IMR-90 (cell line): ENCODE measurements at regions not wholly inside any gene's neighbourhood (a gene's known extent, or its start where the extent isn't known, plus 50 kb on each side); places are given as distances from the start of the nearest gene placed in this dataset.

ENCODE experiments used
- ATAC-seq: fragments of 200-7000 bp; cut with Tn5 transposase; 2 replicates; pipeline ENCODE4 v1.9.1; 2020; ENCODE audit warnings: low read depth, mild to moderate bottlenecking, moderate library complexity
- BruUV-seq: library from RNA; stranded (reverse); fragments of 400-500 nt; replicated peaks from 2 replicates; lab custom pipeline; 2021; lab: Mats Ljungman, UMichigan
- CTCF ChIA-PET: fragments of 300-600 bp; formaldehyde crosslinking; extraction: SDS; loops from one replicate; lab custom pipeline; 2021; ENCODE audit warnings: antibody characterized with exemption; lab: Yijun Ruan, JAX
- POLR2A ChIA-PET: fragments of 300-600 bp; sonication (Branson Sonifier 250); formaldehyde crosslinking; loops from one replicate; lab custom pipeline; 2022; ENCODE audit warnings: antibody characterized with exemption; ENCODE audit not compliant: unreplicated experiment; lab: Charles Lee
- DNase-seq: peaks from one replicate; pipeline ENCODE4 v3.0.0; 2013
- H2AFZ ChIP-seq: replicated peaks from 2 replicates; pipeline ENCODE3; 2013; ENCODE audit warnings: low read length, mild to moderate bottlenecking; ENCODE audit not compliant: poor library complexity
- H2AK5ac ChIP-seq: 2 replicates; pipeline ENCODE4 v1.6.1; 2013; ENCODE audit warnings: low read depth, low read length, inconsistent platforms
- H2AK9ac ChIP-seq: replicated peaks from 2 replicates; pipeline ENCODE3; 2013; ENCODE audit warnings: mild to moderate bottlenecking, low read depth, low read length, moderate library complexity; ENCODE audit not compliant: poor library complexity
- H2BK120ac ChIP-seq: 2 replicates; pipeline ENCODE4 v1.6.1; 2013; ENCODE audit warnings: low read depth, low read length, inconsistent platforms
- H2BK15ac ChIP-seq: 3 replicates; pipeline ENCODE4 v1.6.1; 2013; ENCODE audit warnings: low read depth, low read length, inconsistent platforms
- H2BK20ac ChIP-seq: 2 replicates; pipeline ENCODE4 v1.6.1; 2013; ENCODE audit warnings: low read depth, mild to moderate bottlenecking, inconsistent platforms, low read length, moderate library complexity
- H2BK5ac ChIP-seq: 2 replicates; pipeline ENCODE4 v1.6.1; 2013; ENCODE audit warnings: mild to moderate bottlenecking, low read depth, low read length, inconsistent platforms; ENCODE audit not compliant: poor library complexity, severe bottlenecking
- H3K14ac ChIP-seq: replicated peaks from 2 replicates; pipeline ENCODE4 v1.6.1; 2013; ENCODE audit warnings: low read depth, low read length, inconsistent platforms
- H3K18ac ChIP-seq: 2 replicates; pipeline ENCODE4 v1.6.1; 2013; ENCODE audit warnings: low read depth, low read length, control low read depth
- H3K23ac ChIP-seq: 2 replicates; pipeline ENCODE4 v1.6.1; 2013; ENCODE audit warnings: low read depth, low read length, inconsistent platforms
- H3K27ac ChIP-seq: 2 replicates; pipeline ENCODE4 v1.5.1; 2013; ENCODE audit warnings: mild to moderate bottlenecking, control low read depth, low read length; ENCODE audit not compliant: insufficient read depth
- H3K27me3 ChIP-seq: 2 replicates; pipeline ENCODE4 v1.6.1; 2013; ENCODE audit warnings: low read length; ENCODE audit not compliant: control insufficient read depth, insufficient read depth
- H3K36me3 ChIP-seq: 2 replicates; pipeline ENCODE4 v1.6.1; 2013; ENCODE audit warnings: low read length, mixed read lengths; ENCODE audit not compliant: control insufficient read depth, insufficient read depth
- H3K4ac ChIP-seq: 2 replicates; pipeline ENCODE4 v1.6.1; 2013; ENCODE audit warnings: low read depth, low read length, inconsistent platforms
- H3K4me1 ChIP-seq: 2 replicates; pipeline ENCODE4 v1.6.1; 2013; ENCODE audit warnings: low read length, mixed read lengths; ENCODE audit not compliant: control insufficient read depth, insufficient read depth
- H3K4me2 ChIP-seq: 2 replicates; pipeline ENCODE4 v1.6.1; 2013; ENCODE audit warnings: low read depth, mild to moderate bottlenecking, control low read depth, low read length, moderate library complexity
- H3K4me3 ChIP-seq: 2 replicates; pipeline ENCODE4 v1.5.1; 2013; ENCODE audit warnings: low read depth, mild to moderate bottlenecking, control low read depth, low read length, moderate library complexity; ENCODE audit not compliant: insufficient read depth
- H3K56ac ChIP-seq: 2 replicates; pipeline ENCODE4 v1.6.1; 2013; ENCODE audit warnings: low read length, inconsistent platforms; ENCODE audit not compliant: insufficient read depth; ENCODE audit errors: extremely low read depth
- H3K79me1 ChIP-seq, 2 experiments: 2 replicates each; pipeline ENCODE4 v1.6.1; 2013; ENCODE audit warnings: low read length in 2 of 2, inconsistent platforms in 1 of 2, low read depth in 1 of 2
- H3K9ac ChIP-seq: 2 replicates; pipeline ENCODE4 v1.6.1; 2013; ENCODE audit warnings: low read depth, low read length, control low read depth
- H3K9me1 ChIP-seq: 2 replicates; pipeline ENCODE4 v1.6.1; 2013; ENCODE audit warnings: low read length, inconsistent platforms; ENCODE audit not compliant: insufficient read depth
- H3K9me3 ChIP-seq: 2 replicates; pipeline ENCODE4 v1.6.1; 2013; ENCODE audit warnings: low read length; ENCODE audit not compliant: control insufficient read depth, insufficient read depth
- H4K20me1 ChIP-seq: 2 replicates; pipeline ENCODE4 v1.6.1; 2013; ENCODE audit warnings: low read length, inconsistent platforms; ENCODE audit not compliant: insufficient read depth
- H4K5ac ChIP-seq: 2 replicates; pipeline ENCODE4 v1.6.1; 2013; ENCODE audit warnings: mild to moderate bottlenecking, low read depth, low read length, control low read depth
- H4K8ac ChIP-seq, 2 experiments: 2 replicates each; pipeline ENCODE4 v1.6.1; 2013; ENCODE audit warnings: low read depth in 2 of 2, low read length in 2 of 2, control low read depth in 1 of 2, inconsistent platforms in 1 of 2
- H4K91ac ChIP-seq: 2 replicates; pipeline ENCODE4 v1.6.1; 2013; ENCODE audit warnings: low read depth, low read length, inconsistent platforms; ENCODE audit not compliant: insufficient read depth
- BHLHE40 ChIP-seq: fragments of 150-350 bp; IDR thresholded peaks from 2 replicates; pipeline ENCODE4 v1.6.1; 2016; ENCODE audit warnings: mild to moderate bottlenecking, low read depth, low read length
- CEBPB ChIP-seq: IDR thresholded peaks from 2 replicates; pipeline ENCODE4 v1.6.1; 2012; ENCODE audit warnings: low read depth, low read length, improper control_type of control experiment
- CHD1 ChIP-seq: IDR thresholded peaks from 2 replicates; pipeline ENCODE4 v1.6.1; 2012; ENCODE audit warnings: low read depth, low read length, improper control_type of control experiment
- FOS ChIP-seq: fragments of 150-350 bp; IDR thresholded peaks from 2 replicates; pipeline ENCODE4 v1.6.1; 2016; ENCODE audit warnings: low read depth, low read length
- MAFK ChIP-seq: IDR thresholded peaks from 2 replicates; pipeline ENCODE4 v1.6.1; 2012; ENCODE audit warnings: low read depth, low read length, improper control_type of control experiment
- MAZ ChIP-seq: IDR thresholded peaks from 2 replicates; pipeline ENCODE4 v1.6.1; 2012; ENCODE audit warnings: low read depth, mild to moderate bottlenecking, low read length, improper control_type of control experiment, moderate library complexity, borderline replicate concordance
- MXI1 ChIP-seq: IDR thresholded peaks from 2 replicates; pipeline ENCODE4 v1.6.1; 2012; ENCODE audit warnings: low read depth, mild to moderate bottlenecking, low read length, moderate library complexity, borderline replicate concordance
- NFE2L2 ChIP-seq: fragments of 150-350 bp; IDR thresholded peaks from 2 replicates; pipeline ENCODE4 v1.6.1; 2016; ENCODE audit warnings: low read depth, mild to moderate bottlenecking, low read length
- POLR2A ChIP-seq: IDR thresholded peaks from 2 replicates; pipeline ENCODE4 v1.6.1; 2012; ENCODE audit warnings: mild to moderate bottlenecking, low read depth, low read length
- RAD21 ChIP-seq: IDR thresholded peaks from 2 replicates; pipeline ENCODE4 v1.6.1; 2012; ENCODE audit warnings: low read length, improper control_type of control experiment
- RCOR1 ChIP-seq: IDR thresholded peaks from 2 replicates; pipeline ENCODE4 v1.6.1; 2012; ENCODE audit warnings: mild to moderate bottlenecking, low read length, improper control_type of control experiment; ENCODE audit not compliant: insufficient replicate concordance
- RFX5 ChIP-seq: IDR thresholded peaks from 2 replicates; pipeline ENCODE4 v1.8.0; 2012; ENCODE audit warnings: low read depth, mild to moderate bottlenecking, low read length, moderate library complexity
- SMC3 ChIP-seq: fragments of 150-350 bp; IDR thresholded peaks from 2 replicates; pipeline ENCODE4 v1.6.1; 2016; ENCODE audit warnings: low read depth, mild to moderate bottlenecking, antibody characterized with exemption, low read length, moderate library complexity
- WGBS, 2 experiments: methylation state at CpG; one replicate each; pipeline versions ENCODE4 v1.1.5 to v1.1.7; 2013; ENCODE audit warnings: missing lambda C conversion rate in 2 of 2; ENCODE audit not compliant: insufficient read length in 1 of 2; ENCODE audit errors: extremely low coverage in 2 of 2; 5-methylcytosine and 5-hydroxymethylcytosine counted together
- dilution Hi-C: fragments of 300-500 bp; cut with HindIII; formaldehyde crosslinking; loops from one replicate; pipeline ENCODE4 v1.14.3; 2018; ENCODE audit warnings: low sequenced_read_pairs; ENCODE audit not compliant: unreplicated experiment
- in situ Hi-C: fragments of 300-500 bp; cut with MboI; formaldehyde crosslinking; loops from 3 replicates; pipeline ENCODE4 v1.14.3; 2019; ENCODE audit warnings: low sequenced_read_pairs, inconsistent platforms, mixed read lengths
- intact Hi-C: fragments of 100-400 bp; cut with micrococcal nuclease; formaldehyde crosslinking; loops from 2 replicates; pipeline ENCODE4 v1.10.0; 2022
- TF ChIP-seq, protein P1 (sequence below): conservative IDR thresholded peaks from 2 replicates; pipeline ENCODE4 v1.5.1; 2012; ENCODE audit warnings: mild to moderate bottlenecking, low read depth, low read length, improper control_type of control experiment
- TF ChIP-seq, protein P2 (sequence below): fragments of 150-350 bp; IDR thresholded peaks from 2 replicates; pipeline ENCODE4 v1.6.1; 2016; ENCODE audit warnings: low read depth, mild to moderate bottlenecking, low read length, moderate library complexity, borderline replicate concordance
- TF ChIP-seq, protein P3 (sequence below): fragments of 150-350 bp; IDR thresholded peaks from 2 replicates; pipeline ENCODE4 v1.6.1; 2017; ENCODE audit warnings: mild to moderate bottlenecking, antibody characterized with exemption, low read length, low read depth

DNA sequence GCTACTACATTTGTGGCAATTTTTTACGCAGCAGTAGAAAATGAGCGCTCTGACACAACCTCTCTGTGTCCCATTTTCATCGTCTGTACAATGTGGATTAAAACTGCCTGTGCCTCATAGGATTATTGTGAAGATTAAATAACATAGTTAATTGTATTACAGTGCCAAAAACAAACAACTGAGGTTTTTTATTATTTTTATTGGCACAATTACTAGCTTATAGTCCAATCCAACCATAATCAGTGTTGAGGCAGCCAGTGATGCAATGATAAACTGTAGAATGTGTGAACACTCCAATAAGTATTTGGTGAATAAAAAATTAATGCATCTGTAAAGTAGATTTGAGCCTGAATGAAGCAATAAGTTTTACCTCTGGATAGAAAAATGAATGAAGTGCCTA lies 588.3 kb downstream of the DNAH5 start:
- in situ Hi-C loops: no loop called here
- intact Hi-C loops: no loop called here
- no peak overlapping the region for H4K91ac ChIP-seq
- no peak for TF ChIP-seq CHD1
- TF ChIP-seq, protein P1, sequence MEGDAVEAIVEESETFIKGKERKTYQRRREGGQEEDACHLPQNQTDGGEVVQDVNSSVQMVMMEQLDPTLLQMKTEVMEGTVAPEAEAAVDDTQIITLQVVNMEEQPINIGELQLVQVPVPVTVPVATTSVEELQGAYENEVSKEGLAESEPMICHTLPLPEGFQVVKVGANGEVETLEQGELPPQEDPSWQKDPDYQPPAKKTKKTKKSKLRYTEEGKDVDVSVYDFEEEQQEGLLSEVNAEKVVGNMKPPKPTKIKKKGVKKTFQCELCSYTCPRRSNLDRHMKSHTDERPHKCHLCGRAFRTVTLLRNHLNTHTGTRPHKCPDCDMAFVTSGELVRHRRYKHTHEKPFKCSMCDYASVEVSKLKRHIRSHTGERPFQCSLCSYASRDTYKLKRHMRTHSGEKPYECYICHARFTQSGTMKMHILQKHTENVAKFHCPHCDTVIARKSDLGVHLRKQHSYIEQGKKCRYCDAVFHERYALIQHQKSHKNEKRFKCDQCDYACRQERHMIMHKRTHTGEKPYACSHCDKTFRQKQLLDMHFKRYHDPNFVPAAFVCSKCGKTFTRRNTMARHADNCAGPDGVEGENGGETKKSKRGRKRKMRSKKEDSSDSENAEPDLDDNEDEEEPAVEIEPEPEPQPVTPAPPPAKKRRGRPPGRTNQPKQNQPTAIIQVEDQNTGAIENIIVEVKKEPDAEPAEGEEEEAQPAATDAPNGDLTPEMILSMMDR: no peak
- TF ChIP-seq RFX5: no peak
- no peak for TF ChIP-seq BHLHE40
- TF ChIP-seq FOS: no peak
- no peak for TF ChIP-seq MAZ
- no peak for TF ChIP-seq SMC3
- TF ChIP-seq POLR2A: no peak
- TF ChIP-seq CEBPB: no peak
- no peak for TF ChIP-seq MAFK
- TF ChIP-seq RCOR1: no peak
- no peak for TF ChIP-seq MXI1
- no peak for TF ChIP-seq NFE2L2
- TF ChIP-seq, protein P2, sequence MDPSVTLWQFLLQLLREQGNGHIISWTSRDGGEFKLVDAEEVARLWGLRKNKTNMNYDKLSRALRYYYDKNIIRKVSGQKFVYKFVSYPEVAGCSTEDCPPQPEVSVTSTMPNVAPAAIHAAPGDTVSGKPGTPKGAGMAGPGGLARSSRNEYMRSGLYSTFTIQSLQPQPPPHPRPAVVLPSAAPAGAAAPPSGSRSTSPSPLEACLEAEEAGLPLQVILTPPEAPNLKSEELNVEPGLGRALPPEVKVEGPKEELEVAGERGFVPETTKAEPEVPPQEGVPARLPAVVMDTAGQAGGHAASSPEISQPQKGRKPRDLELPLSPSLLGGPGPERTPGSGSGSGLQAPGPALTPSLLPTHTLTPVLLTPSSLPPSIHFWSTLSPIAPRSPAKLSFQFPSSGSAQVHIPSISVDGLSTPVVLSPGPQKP: no peak
- TF ChIP-seq RAD21: no peak
- TF ChIP-seq, protein P3, sequence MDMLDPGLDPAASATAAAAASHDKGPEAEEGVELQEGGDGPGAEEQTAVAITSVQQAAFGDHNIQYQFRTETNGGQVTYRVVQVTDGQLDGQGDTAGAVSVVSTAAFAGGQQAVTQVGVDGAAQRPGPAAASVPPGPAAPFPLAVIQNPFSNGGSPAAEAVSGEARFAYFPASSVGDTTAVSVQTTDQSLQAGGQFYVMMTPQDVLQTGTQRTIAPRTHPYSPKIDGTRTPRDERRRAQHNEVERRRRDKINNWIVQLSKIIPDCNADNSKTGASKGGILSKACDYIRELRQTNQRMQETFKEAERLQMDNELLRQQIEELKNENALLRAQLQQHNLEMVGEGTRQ: no peak
- H3K23ac ChIP-seq: no peak overlapping the region
- no peak overlapping the region for H2AK5ac ChIP-seq
- no peak overlapping the region for H3K27ac ChIP-seq
- no peak for DNase-seq
- no peak overlapping the region for H3K56ac ChIP-seq
- no peak overlapping the region for H3K4ac ChIP-seq
- WGBS, 2 experiments: no CpG with 5 or more reads among the region's 3 CpGs
- no peak overlapping the region for H2BK15ac ChIP-seq
- no peak overlapping the region for H3K4me2 ChIP-seq
- H3K4me1 ChIP-seq: no peaks in the 10 kb centered on the region
- no peak overlapping the region for H4K5ac ChIP-seq
- no peak for ATAC-seq
- POLR2A ChIA-PET: no interaction called here
- CTCF ChIA-PET: no interaction called here
- no peaks in the 10 kb centered on the region for H3K79me1 ChIP-seq
- dilution Hi-C loops: no loop called here
- H2AFZ ChIP-seq: no peak overlapping the region
- H3K36me3 ChIP-seq: no peaks in the 10 kb centered on the region
- H3K9ac ChIP-seq: no peak overlapping the region
- no peak overlapping the region for H2BK5ac ChIP-seq
- H4K20me1 ChIP-seq: no peaks in the 10 kb centered on the region
- H3K9me1 ChIP-seq: no peaks in the 10 kb centered on the region
- no peak overlapping the region for H3K14ac ChIP-seq
- H2BK20ac ChIP-seq: no peak overlapping the region
- no peak overlapping the region for H3K18ac ChIP-seq
- H3K27me3 ChIP-seq: no peaks in the 10 kb centered on the region
- no peaks in the 10 kb centered on the region for H3K9me3 ChIP-seq
- no TSS peak for BruUV-seq
- no peak overlapping the region for H2BK120ac ChIP-seq
- H3K4me3 ChIP-seq: no peak overlapping the region
- H4K8ac ChIP-seq: no peak overlapping the region
- no peak overlapping the region for H2AK9ac ChIP-seq
